ENCODE measurements at regions not wholly inside any gene's neighbourhood (a gene's known extent, or its start where the extent isn't known, plus 50 kb on each side); places are given as distances from the start of the nearest gene placed in this dataset.
"Not testable (repeated sequence)": the region's sequence is repeated elsewhere in the genome, so short reads cannot be mapped to it uniquely, and the experiment has no call there.

DNA sequence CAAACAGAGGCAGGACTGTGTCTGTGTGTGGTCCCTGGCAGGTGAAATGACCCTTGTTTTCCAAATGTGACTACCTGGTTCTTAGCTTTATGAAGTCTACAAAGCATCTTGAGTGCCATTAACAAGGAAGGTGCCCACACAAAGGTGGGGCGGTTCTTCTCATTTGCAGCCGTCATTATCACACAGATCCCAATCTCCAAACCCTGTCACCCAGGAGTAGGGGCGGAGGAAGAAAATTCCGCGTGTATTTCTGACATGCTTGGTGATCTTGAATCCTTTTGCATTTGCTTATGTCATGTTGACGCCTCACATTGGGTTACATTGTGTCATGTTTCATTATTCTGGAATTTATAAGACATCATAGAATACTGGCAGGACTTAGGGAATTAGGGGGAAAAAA lies 277.3 kb downstream of the VRK1 start:
- DNase-seq (ENCODE audit: low spot score): no peak

- DNase-seq (ENCODE audit: low spot score): no peak
Measured at GRCh38 chr14:97074856-97075255, 277.7 kb downstream of the VRK1 start.

DNA sequence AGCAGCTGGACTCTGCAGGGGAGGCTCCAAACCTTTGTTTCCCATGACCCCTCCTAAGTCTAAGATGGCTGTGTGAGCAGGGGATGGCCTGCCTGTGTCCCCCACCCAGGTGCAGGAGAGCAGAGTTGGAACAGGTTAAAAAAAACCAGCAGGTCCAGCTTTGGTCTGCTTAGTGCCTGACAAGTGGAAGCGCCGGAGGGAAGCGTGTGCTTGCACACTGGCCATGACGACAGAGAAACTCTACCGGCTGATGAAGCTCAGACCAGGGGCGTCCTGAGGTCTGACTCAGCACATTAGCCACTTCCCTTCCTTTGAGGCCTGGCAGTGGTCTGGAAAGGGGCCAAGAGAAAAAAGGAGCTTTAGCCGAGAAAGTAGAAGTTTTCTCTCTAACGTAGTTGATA lies 280.1 kb downstream of the VRK1 start:
- DNase-seq (ENCODE audit: low spot score): peak; percentile 96

- no peak for DNase-seq (ENCODE audit: low spot score)
Measured at GRCh38 chr14:97077687-97078086, 280.5 kb downstream of the VRK1 start.

GRCh38 chr14:97080991-97081390 lies 283.8 kb downstream of the VRK1 start:
- no peak for DNase-seq (ENCODE audit: low spot score)

GRCh38 chr14:97095269-97095668 lies 298.1 kb downstream of the VRK1 start:
- no peak for DNase-seq (ENCODE audit: low spot score)

DNA sequence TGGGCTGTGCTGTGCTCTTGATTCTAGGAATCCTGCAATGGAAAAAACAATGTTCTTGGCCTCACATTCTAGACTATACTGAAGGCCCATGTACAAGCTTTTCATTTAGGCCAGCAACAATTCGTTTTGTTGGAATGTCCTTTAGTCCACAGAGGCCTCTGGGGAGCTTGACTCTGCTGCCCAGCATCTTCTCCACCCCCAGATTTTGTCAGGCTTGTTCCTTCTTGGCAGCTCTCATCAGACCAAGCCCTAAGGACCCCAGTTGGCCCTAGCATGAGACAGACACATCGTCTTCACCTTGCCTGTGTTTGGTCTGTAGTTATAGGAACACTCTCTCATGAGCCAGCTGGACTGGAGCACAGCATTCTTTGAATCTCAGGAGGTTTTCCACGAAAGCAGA lies 300.1 kb downstream of the VRK1 start:
- DNase-seq (ENCODE audit: low spot score): no peak

DNA sequence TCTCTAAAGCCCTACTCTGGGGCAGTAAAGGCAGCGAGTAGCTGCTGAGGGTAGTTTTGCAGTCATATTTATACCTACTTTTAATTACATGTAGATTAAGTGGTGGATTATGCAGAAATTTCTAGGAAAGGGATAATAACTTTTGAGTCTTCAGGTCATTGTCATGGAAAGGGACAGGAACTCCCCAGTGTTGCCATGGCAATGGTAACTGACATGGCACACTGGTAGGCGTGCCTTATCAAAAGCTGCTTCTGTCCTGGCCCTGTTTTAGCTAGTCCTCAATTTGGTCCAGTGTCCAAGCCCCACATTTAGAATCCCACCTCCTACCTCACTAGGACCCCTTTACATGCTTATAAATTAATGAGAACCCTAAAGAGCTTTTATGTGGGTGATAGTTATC lies 303.1 kb downstream of the VRK1 start:
- no peak for DNase-seq (ENCODE audit: low spot score)

DNA sequence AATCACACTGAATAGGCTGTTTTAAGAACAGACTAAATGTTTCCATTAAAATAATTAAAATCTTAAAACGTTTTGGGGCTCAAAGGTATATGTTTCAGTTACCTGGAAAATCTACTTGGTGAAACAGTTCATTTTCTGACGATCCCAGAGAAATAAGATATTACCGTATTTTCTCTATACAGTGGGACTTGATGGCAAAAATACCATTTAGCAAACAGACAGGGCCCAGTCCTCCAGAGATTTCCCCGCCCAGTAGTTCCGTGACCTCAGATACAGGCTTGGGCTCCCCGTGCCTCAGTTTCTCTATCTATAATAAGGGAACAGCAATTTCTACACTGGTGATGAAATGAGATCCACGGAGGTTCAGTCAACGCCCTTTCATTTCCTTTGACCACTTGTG lies 304.4 kb downstream of the VRK1 start:
- DNase-seq (ENCODE audit: low spot score): no peak

GRCh38 chr14:97104029-97104428 lies 306.8 kb downstream of the VRK1 start:
- no peak for DNase-seq (ENCODE audit: low spot score)

- no peak for DNase-seq (ENCODE audit: low spot score)
Measured at GRCh38 chr14:97106166-97106565, 309.0 kb downstream of the VRK1 start.

GRCh38 chr14:97106609-97107008 lies 309.4 kb downstream of the VRK1 start:
- DNase-seq (ENCODE audit: low spot score): no peak

DNA sequence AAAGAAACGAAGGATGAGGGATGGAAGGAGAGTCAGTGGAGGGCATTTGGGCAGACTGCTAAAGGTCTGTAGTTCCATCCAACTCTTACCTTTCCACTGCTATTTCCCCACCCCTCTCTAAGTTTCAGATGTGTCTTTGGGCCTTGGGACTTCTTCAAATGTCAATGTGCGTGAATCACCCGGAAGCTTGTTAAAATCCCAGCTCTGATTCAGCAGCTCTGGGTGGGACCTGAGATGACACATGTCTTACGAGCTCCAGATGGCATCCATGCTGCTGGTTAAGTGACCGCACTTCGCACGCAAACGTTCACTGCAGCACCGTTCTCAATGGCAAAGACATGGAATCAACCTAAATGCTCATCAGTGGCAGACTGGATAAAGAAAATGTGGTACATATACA lies 309.9 kb downstream of the VRK1 start:
- peak; percentile 53 for DNase-seq (ENCODE audit: low spot score)

DNA sequence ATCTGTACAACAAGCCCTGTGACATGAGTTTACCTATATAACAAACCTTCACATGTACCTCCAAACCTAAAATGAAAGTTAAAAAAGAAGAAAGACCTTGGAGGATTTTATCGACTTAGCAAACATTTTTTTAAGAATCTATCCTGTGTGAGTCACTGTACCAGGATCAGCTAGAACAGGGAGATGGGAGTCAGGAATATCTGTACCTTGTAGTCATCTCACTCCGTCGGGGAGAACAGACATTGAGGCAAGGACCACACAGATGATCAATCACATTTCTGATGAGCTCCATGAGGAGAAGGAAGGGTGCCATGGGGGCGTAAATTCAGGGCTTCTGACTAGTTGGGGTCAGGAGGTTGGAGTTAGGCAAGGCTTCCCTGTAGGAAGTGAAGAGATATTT lies 310.6 kb downstream of the VRK1 start:
- no peak for DNase-seq (ENCODE audit: low spot score)

- no peak for DNase-seq (ENCODE audit: low spot score)
Measured at GRCh38 chr14:97109234-97109633, 312.1 kb downstream of the VRK1 start.

GRCh38 chr14:97113339-97113738 lies 316.2 kb downstream of the VRK1 start:
- no peak for DNase-seq (ENCODE audit: low spot score)

DNA sequence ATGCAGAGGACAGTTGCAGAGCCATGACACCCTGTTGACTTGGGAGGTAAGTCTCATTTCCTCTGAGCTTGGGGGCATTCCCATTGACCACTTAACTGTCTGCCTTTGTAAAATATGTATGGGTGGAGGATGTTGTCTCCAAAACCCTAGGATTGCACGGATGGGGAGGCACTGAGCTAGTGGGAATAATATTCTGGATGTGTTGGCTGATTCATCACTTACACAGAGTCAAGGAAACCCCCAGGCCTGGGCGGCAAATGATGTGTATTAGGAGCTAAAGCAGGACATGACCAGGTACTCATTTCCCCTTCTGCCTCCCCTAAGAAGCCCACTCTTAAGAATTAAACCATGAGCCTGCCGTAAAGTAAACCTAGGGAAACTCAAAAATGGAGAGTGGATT lies 319.4 kb downstream of the VRK1 start:
- no peak for DNase-seq (ENCODE audit: low spot score)

GRCh38 chr14:97117693-97118092 lies 320.5 kb downstream of the VRK1 start:
- DNase-seq (ENCODE audit: low spot score): no peak

GRCh38 chr14:97120204-97120603 lies 323.0 kb downstream of the VRK1 start:
- no peak for DNase-seq (ENCODE audit: low spot score)

- DNase-seq (ENCODE audit: low spot score): no peak
Measured at GRCh38 chr14:97120611-97121031, 323.4 kb downstream of the VRK1 start.

- no peak for DNase-seq (ENCODE audit: low spot score)
Measured at GRCh38 chr14:97129639-97130038, 332.5 kb downstream of the VRK1 start.

DNA sequence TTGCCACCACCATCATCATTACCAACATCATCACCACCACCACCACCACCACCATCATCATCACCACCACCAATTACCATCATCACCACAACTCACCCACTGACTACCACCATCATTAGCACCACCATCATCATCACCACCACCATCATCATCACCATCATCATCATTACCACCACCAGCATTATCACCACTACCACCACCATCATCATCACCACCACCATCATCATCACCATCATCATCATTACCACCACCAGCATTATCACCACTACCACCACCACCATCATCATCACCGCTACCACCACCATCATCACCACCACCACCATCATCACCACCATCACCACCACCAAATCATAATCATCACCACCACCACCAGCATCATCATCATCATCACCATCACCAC lies 338.7 kb downstream of the VRK1 start:
- not testable (repeated sequence) for DNase-seq (ENCODE audit: low spot score)

DNA sequence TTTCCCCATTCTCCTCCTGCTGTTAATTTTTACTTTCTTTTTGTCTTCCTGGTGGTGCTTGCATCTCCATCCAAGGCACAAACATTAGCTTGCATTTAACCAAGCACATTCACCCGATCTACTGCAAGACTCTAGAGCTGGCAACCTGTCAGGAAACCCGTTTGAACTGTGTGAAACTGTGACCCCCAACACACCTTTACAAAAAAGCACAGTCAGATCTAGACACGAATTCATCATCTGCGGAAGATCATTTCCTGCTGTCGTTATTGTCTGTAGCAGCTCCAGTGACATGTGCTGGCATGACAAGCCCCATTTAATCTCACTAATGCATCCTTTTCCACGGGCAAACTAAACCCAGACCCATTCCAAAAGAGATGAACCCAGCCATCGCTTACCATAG lies 340.5 kb downstream of the VRK1 start:
- no peak for DNase-seq (ENCODE audit: low spot score)

- DNase-seq (ENCODE audit: low spot score): no peak
Measured at GRCh38 chr14:97138801-97139200, 341.6 kb downstream of the VRK1 start.

- no peak for DNase-seq (ENCODE audit: low spot score)
Measured at GRCh38 chr14:97143011-97143410, 345.8 kb downstream of the VRK1 start.
